Activated CD4-positive, alpha-beta T cell treated with anti-CD3 and anti-CD28 coated beads, Interleukin-2, amount 10 ng/mL, durations not matched to agents 7 days and 5 days (primary cell): ENCODE measurements at regions not wholly inside any gene's neighbourhood (a gene's known extent, or its start where the extent isn't known, plus 50 kb on each side); places are given as distances from the start of the nearest gene placed in this dataset.

Source experiments
- CTCF ChIA-PET: fragments of 350-600 bp; sonication (Branson Sonifier 250); formaldehyde crosslinking; loops from one replicate; lab custom pipeline; 2021; ENCODE audit warnings: antibody characterized with exemption; lab: Charles Lee
- POLR2A ChIA-PET: fragments of 350-600 bp; sonication (Branson Sonifier 250); formaldehyde crosslinking; loops from one replicate; lab custom pipeline; 2021; ENCODE audit warnings: antibody characterized with exemption; lab: Charles Lee
- DNase-seq: peaks from one replicate; pipeline ENCODE4 v3.0.0-alpha.2; 2020
- H3K27ac Mint-ChIP-seq: one replicate; pipeline ENCODE4 v1.8.0; 2021; ENCODE audit warnings: mild to moderate bottlenecking, moderate library complexity, mixed read lengths
- H3K27me3 Mint-ChIP-seq: one replicate; pipeline ENCODE4 v1.8.0; 2021; ENCODE audit warnings: mixed read lengths
- H3K36me3 Mint-ChIP-seq: one replicate; pipeline ENCODE4 v1.8.0; 2021; ENCODE audit warnings: low read depth, mixed read lengths
- H3K4me1 Mint-ChIP-seq: one replicate; pipeline ENCODE4 v1.8.0; 2021; ENCODE audit warnings: mixed read lengths
- H3K4me3 Mint-ChIP-seq: one replicate; pipeline ENCODE4 v1.8.0; 2021; ENCODE audit warnings: mild to moderate bottlenecking, moderate library complexity, mixed read lengths
- H3K9me3 Mint-ChIP-seq: one replicate; pipeline ENCODE4 v1.8.0; 2021; ENCODE audit warnings: mixed read lengths

- H3K36me3 Mint-ChIP-seq: no peaks in the 10 kb centered on the region
- POLR2A ChIA-PET: no interaction called here
- H3K27me3 Mint-ChIP-seq: no peaks in the 10 kb centered on the region
- no peaks in the 10 kb centered on the region for H3K4me1 Mint-ChIP-seq
- no peak overlapping the region for H3K4me3 Mint-ChIP-seq
- H3K27ac Mint-ChIP-seq: no peak overlapping the region
- DNase-seq: no peak
- CTCF ChIA-PET: no interaction called here
- H3K9me3 Mint-ChIP-seq: no peaks in the 10 kb centered on the region
These were observed 266.8 kb upstream of the STEAP1 start for GRCh38 chr7:89887489-89887888.

- Mint-ChIP-seq H3K9me3 (peaks cover 3% of the 10 kb centered on the region), H3K27me3 (no peaks in the 10 kb centered on the region), H3K36me3 (no peaks in the 10 kb centered on the region), H3K4me1 (no peaks in the 10 kb centered on the region), H3K4me3 (no peak overlapping the region), H3K27ac (no peak overlapping the region)
- ChIA-PET CTCF (no interaction called here), POLR2A (no interaction called here)
- no peak for DNase-seq
These were observed 245.5 kb upstream of the STEAP1 start for GRCh38 chr7:89908736-89909135.

- ChIA-PET CTCF (interaction anchor here (0.6 kb wide), 1 partner anchor 1999 kb away, joined by 3 read pairs; no protein-coding TSS in a partner anchor), POLR2A (no interaction called here)
- Mint-ChIP-seq H3K36me3 (no peaks in the 10 kb centered on the region), H3K4me1 (no peaks in the 10 kb centered on the region), H3K9me3 (no peaks in the 10 kb centered on the region), H3K27ac (no peak overlapping the region), H3K4me3 (no peak overlapping the region), H3K27me3 (no peaks in the 10 kb centered on the region)
- no peak for DNase-seq
These were observed 239.6 kb upstream of the STEAP1 start for GRCh38 chr7:89914711-89915110.

- no peaks in the 10 kb centered on the region for H3K36me3 Mint-ChIP-seq
- H3K9me3 Mint-ChIP-seq: no peaks in the 10 kb centered on the region
- DNase-seq: no peak
- no peak overlapping the region for H3K27ac Mint-ChIP-seq
- no peaks in the 10 kb centered on the region for H3K27me3 Mint-ChIP-seq
- POLR2A ChIA-PET: no interaction called here
- H3K4me1 Mint-ChIP-seq: no peaks in the 10 kb centered on the region
- CTCF ChIA-PET: no interaction called here
- H3K4me3 Mint-ChIP-seq: no peak overlapping the region
These were observed 228.1 kb upstream of the STEAP1 start for GRCh38 chr7:89926194-89926593.

GRCh38 chr7:89926701-89927100, 227.6 kb upstream of the STEAP1 start:
- H3K27ac Mint-ChIP-seq: no peak overlapping the region
- no peaks in the 10 kb centered on the region for H3K36me3 Mint-ChIP-seq
- no peaks in the 10 kb centered on the region for H3K4me1 Mint-ChIP-seq
- CTCF ChIA-PET: no interaction called here
- no peaks in the 10 kb centered on the region for H3K27me3 Mint-ChIP-seq
- no peaks in the 10 kb centered on the region for H3K9me3 Mint-ChIP-seq
- DNase-seq: no peak
- POLR2A ChIA-PET: no interaction called here
- no peak overlapping the region for H3K4me3 Mint-ChIP-seq

GRCh38 chr7:89927762-89928161, 226.5 kb upstream of the STEAP1 start:
- no peak overlapping the region for H3K4me3 Mint-ChIP-seq
- no peaks in the 10 kb centered on the region for H3K9me3 Mint-ChIP-seq
- ChIA-PET POLR2A (no interaction called here), CTCF (no interaction called here)
- no peak overlapping the region for H3K27ac Mint-ChIP-seq
- H3K36me3 Mint-ChIP-seq: no peaks in the 10 kb centered on the region
- H3K4me1 Mint-ChIP-seq: no peaks in the 10 kb centered on the region
- DNase-seq: no peak
- H3K27me3 Mint-ChIP-seq: no peaks in the 10 kb centered on the region

- CTCF ChIA-PET: no interaction called here
- H3K27me3 Mint-ChIP-seq: no peaks in the 10 kb centered on the region
- POLR2A ChIA-PET: no interaction called here
- no peaks in the 10 kb centered on the region for H3K36me3 Mint-ChIP-seq
- no peak overlapping the region for H3K27ac Mint-ChIP-seq
- no peak overlapping the region for H3K4me3 Mint-ChIP-seq
- H3K4me1 Mint-ChIP-seq: no peaks in the 10 kb centered on the region
- no peak for DNase-seq
- H3K9me3 Mint-ChIP-seq: no peaks in the 10 kb centered on the region
These were observed 225.8 kb upstream of the STEAP1 start for GRCh38 chr7:89928451-89928850.

- no peak overlapping the region for H3K27ac Mint-ChIP-seq
- H3K9me3 Mint-ChIP-seq: no peaks in the 10 kb centered on the region
- POLR2A ChIA-PET: no interaction called here
- no peak for DNase-seq
- H3K4me3 Mint-ChIP-seq: no peak overlapping the region
- no peaks in the 10 kb centered on the region for H3K4me1 Mint-ChIP-seq
- CTCF ChIA-PET: no interaction called here
- H3K36me3 Mint-ChIP-seq: no peaks in the 10 kb centered on the region
- no peaks in the 10 kb centered on the region for H3K27me3 Mint-ChIP-seq
These were observed 220.2 kb upstream of the STEAP1 start for GRCh38 chr7:89934101-89934500.

- no peak for DNase-seq
- no peak overlapping the region for H3K4me3 Mint-ChIP-seq
- no peaks in the 10 kb centered on the region for H3K9me3 Mint-ChIP-seq
- no peaks in the 10 kb centered on the region for H3K4me1 Mint-ChIP-seq
- no peak overlapping the region for H3K27ac Mint-ChIP-seq
- CTCF ChIA-PET: no interaction called here
- H3K36me3 Mint-ChIP-seq: no peaks in the 10 kb centered on the region
- no peaks in the 10 kb centered on the region for H3K27me3 Mint-ChIP-seq
- POLR2A ChIA-PET: no interaction called here
These were observed 210.7 kb upstream of the STEAP1 start for GRCh38 chr7:89943525-89944050.

- ChIA-PET POLR2A (no interaction called here), CTCF (no interaction called here)
- DNase-seq: no peak
- no peaks in the 10 kb centered on the region for H3K9me3 Mint-ChIP-seq
- H3K4me3 Mint-ChIP-seq: no peak overlapping the region
- no peaks in the 10 kb centered on the region for H3K36me3 Mint-ChIP-seq
- H3K27ac Mint-ChIP-seq: no peak overlapping the region
- H3K4me1 Mint-ChIP-seq: no peaks in the 10 kb centered on the region
- H3K27me3 Mint-ChIP-seq: no peaks in the 10 kb centered on the region
These were observed 195.7 kb upstream of the STEAP1 start for GRCh38 chr7:89958525-89959068.

- Mint-ChIP-seq H3K4me3 (no peak overlapping the region), H3K36me3 (no peaks in the 10 kb centered on the region), H3K27ac (no peak overlapping the region), H3K9me3 (no peaks in the 10 kb centered on the region), H3K27me3 (no peaks in the 10 kb centered on the region), H3K4me1 (no peaks in the 10 kb centered on the region)
- ChIA-PET CTCF (no interaction called here), POLR2A (no interaction called here)
- no peak for DNase-seq
These were observed 188.1 kb upstream of the STEAP1 start for GRCh38 chr7:89966067-89966664.

GRCh38 chr7:89975577-89975976, 178.7 kb upstream of the STEAP1 start:
- Mint-ChIP-seq H3K4me3 (no peak overlapping the region), H3K27ac (no peak overlapping the region), H3K36me3 (no peaks in the 10 kb centered on the region), H3K4me1 (no peaks in the 10 kb centered on the region), H3K27me3 (no peaks in the 10 kb centered on the region), H3K9me3 (no peaks in the 10 kb centered on the region)
- POLR2A ChIA-PET: no interaction called here
- DNase-seq: no peak
- CTCF ChIA-PET: no interaction called here

GRCh38 chr7:89987665-89988064, 166.6 kb upstream of the STEAP1 start:
- Mint-ChIP-seq H3K27ac (no peak overlapping the region), H3K36me3 (no peaks in the 10 kb centered on the region), H3K27me3 (no peaks in the 10 kb centered on the region), H3K4me1 (no peaks in the 10 kb centered on the region), H3K4me3 (no peak overlapping the region), H3K9me3 (peaks cover 5% of the 10 kb centered on the region)
- CTCF ChIA-PET: no interaction called here
- no peak for DNase-seq
- POLR2A ChIA-PET: no interaction called here

GRCh38 chr7:89988074-89988473, 166.2 kb upstream of the STEAP1 start:
- no peak overlapping the region for H3K4me3 Mint-ChIP-seq
- POLR2A ChIA-PET: no interaction called here
- no peaks in the 10 kb centered on the region for H3K4me1 Mint-ChIP-seq

More at GRCh38 chr7:89988074-89988473, 166.2 kb upstream of the STEAP1 start:
- no peaks in the 10 kb centered on the region for H3K27me3 Mint-ChIP-seq
- peaks cover 5% of the 10 kb centered on the region for H3K9me3 Mint-ChIP-seq
- CTCF ChIA-PET: no interaction called here
- no peak for DNase-seq
- H3K36me3 Mint-ChIP-seq: no peaks in the 10 kb centered on the region
- no peak overlapping the region for H3K27ac Mint-ChIP-seq
